Panc1 (cell line): ENCODE measurements at regions not wholly inside any gene's neighbourhood (a gene's known extent, or its start where the extent isn't known, plus 50 kb on each side); places are given as distances from the start of the nearest gene placed in this dataset.

Experiments
- ATAC-seq: fragments of 200-7000 bp; cut with Tn5 transposase; 2 replicates; pipeline ENCODE4 v1.9.1; 2020; ENCODE audit warnings: mild to moderate bottlenecking, moderate library complexity
- BruUV-seq: library from RNA; stranded (reverse); fragments of 400-500 nt; replicated peaks from 2 replicates; lab custom pipeline; 2021; lab: Mats Ljungman, UMichigan
- CTCF ChIA-PET: fragments of 300-600 bp; sonication (Branson Sonifier 250); formaldehyde crosslinking; loops from one replicate; lab custom pipeline; 2022; ENCODE audit warnings: antibody characterized with exemption; lab: Charles Lee
- POLR2A ChIA-PET: fragments of 300-600 bp; sonication (Branson Sonifier 250); formaldehyde crosslinking; loops from one replicate; lab custom pipeline; 2022; ENCODE audit warnings: antibody characterized with exemption; lab: Charles Lee
- DNase-seq: peaks from one replicate; pipeline ENCODE4 v3.0.0-alpha.2; 2010; ENCODE audit warnings: low read depth, low spot score
- H3K27ac ChIP-seq: 2 replicates; pipeline ENCODE4 v1.5.1; 2011; ENCODE audit warnings: mild to moderate bottlenecking, low read length, inconsistent platforms
- H3K27me3 ChIP-seq: fragments of 200-500 bp; sonication (Bioruptor generic); 2 replicates; pipeline ENCODE4 v1.6.0; 2014; ENCODE audit warnings: low read length, inconsistent platforms; ENCODE audit not compliant: control insufficient read depth, insufficient read depth
- H3K36me3 ChIP-seq: fragments of 200-500 bp; sonication (Bioruptor generic); 2 replicates; pipeline ENCODE4 v1.5.1; 2014; ENCODE audit warnings: inconsistent platforms, mild to moderate bottlenecking, low read length, moderate library complexity; ENCODE audit not compliant: control insufficient read depth, insufficient read depth
- H3K4me1 ChIP-seq: 2 replicates; pipeline ENCODE4 v1.5.1; 2011; ENCODE audit warnings: inconsistent platforms, mild to moderate bottlenecking, low read length, moderate library complexity; ENCODE audit not compliant: control insufficient read depth, insufficient read depth
- H3K4me3 ChIP-seq, 2 experiments: 2 replicates each; pipeline ENCODE4 v1.5.1; 2011 to 2012; ENCODE audit warnings: low read depth in 2 of 2, low read length in 2 of 2, mild to moderate bottlenecking in 2 of 2, inconsistent platforms in 1 of 2, moderate library complexity in 1 of 2
- H3K9me3 ChIP-seq: fragments of 200-500 bp; sonication (Bioruptor generic); 2 replicates; pipeline ENCODE4 v1.5.1; 2014; ENCODE audit warnings: low read depth, mild to moderate bottlenecking, inconsistent platforms, low read length, moderate library complexity; ENCODE audit not compliant: control insufficient read depth, insufficient read depth
- POLR2AphosphoS5 ChIP-seq: IDR thresholded peaks from 2 replicates; pipeline ENCODE4 v1.6.1; 2012; ENCODE audit warnings: mild to moderate bottlenecking, low read depth, low read length, moderate library complexity
- SIN3A ChIP-seq: IDR thresholded peaks from 2 replicates; pipeline ENCODE4 v1.6.1; 2012; ENCODE audit warnings: low read depth, mild to moderate bottlenecking, low read length, moderate library complexity, borderline replicate concordance; ENCODE audit not compliant: insufficient read depth
- TCF7L2 ChIP-seq: IDR thresholded peaks from 2 replicates; pipeline ENCODE4 v1.6.1; 2011; ENCODE audit warnings: mild to moderate bottlenecking, low read depth, low read length, inconsistent platforms
- in situ Hi-C: cut with HindIII; loops from 2 replicates; pipeline ENCODE4 v1.10.0; 2016; ENCODE audit warnings: low sequenced_read_pairs, low pct_unique_long_range_greater_than_20kb
- intact Hi-C: fragments of 100-400 bp; cut with micrococcal nuclease; formaldehyde crosslinking; loops from one replicate; pipeline ENCODE4 v1.10.0; 2022; ENCODE audit not compliant: unreplicated experiment
- TF ChIP-seq, protein P1 (sequence below), 2 experiments: IDR thresholded peaks; 2 replicates each; pipeline ENCODE4 v1.6.1; 2011 to 2012; ENCODE audit warnings: low read depth in 2 of 2, control low read depth in 1 of 2, low read length in 1 of 2, mild to moderate bottlenecking in 1 of 2, moderate library complexity in 1 of 2; ENCODE audit not compliant: insufficient read depth in 1 of 2
- TF ChIP-seq, protein P2 (sequence below): fragments of 450-650 bp; IDR thresholded peaks from 2 replicates; pipeline ENCODE4 v1.5.1; 2017; ENCODE audit warnings: mild to moderate bottlenecking

DNA sequence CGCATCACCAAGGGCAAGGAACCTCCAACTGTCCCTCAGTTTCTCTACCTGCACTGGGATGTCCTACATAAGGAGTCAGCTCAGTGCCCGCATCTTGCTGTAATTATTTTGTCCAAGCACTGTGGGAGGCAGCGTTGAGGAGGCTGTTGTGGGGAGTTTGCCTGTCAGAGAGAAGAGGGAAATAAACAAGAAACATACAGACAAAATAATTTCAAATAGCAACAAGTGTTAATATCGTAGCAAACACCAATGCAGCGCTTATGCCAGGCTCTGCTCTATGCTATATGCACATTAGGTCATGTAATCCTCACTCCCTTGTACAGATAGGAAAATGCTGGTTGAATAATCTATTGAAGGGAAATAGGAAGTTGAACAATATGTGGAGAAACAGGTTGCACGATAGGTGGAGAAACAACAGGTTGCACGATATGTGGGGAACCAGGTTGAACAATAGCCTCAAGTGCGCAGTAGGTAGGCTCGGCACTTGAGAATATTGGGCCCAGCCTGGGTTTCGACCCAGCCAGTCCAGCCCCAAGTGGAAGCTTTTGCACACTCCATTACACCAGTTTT lies 91.2 kb upstream of the SIRPA start:
- ChIA-PET CTCF (no interaction called here), POLR2A (no interaction called here)
- no peak for TF ChIP-seq TCF7L2
- TF ChIP-seq, protein P1, sequence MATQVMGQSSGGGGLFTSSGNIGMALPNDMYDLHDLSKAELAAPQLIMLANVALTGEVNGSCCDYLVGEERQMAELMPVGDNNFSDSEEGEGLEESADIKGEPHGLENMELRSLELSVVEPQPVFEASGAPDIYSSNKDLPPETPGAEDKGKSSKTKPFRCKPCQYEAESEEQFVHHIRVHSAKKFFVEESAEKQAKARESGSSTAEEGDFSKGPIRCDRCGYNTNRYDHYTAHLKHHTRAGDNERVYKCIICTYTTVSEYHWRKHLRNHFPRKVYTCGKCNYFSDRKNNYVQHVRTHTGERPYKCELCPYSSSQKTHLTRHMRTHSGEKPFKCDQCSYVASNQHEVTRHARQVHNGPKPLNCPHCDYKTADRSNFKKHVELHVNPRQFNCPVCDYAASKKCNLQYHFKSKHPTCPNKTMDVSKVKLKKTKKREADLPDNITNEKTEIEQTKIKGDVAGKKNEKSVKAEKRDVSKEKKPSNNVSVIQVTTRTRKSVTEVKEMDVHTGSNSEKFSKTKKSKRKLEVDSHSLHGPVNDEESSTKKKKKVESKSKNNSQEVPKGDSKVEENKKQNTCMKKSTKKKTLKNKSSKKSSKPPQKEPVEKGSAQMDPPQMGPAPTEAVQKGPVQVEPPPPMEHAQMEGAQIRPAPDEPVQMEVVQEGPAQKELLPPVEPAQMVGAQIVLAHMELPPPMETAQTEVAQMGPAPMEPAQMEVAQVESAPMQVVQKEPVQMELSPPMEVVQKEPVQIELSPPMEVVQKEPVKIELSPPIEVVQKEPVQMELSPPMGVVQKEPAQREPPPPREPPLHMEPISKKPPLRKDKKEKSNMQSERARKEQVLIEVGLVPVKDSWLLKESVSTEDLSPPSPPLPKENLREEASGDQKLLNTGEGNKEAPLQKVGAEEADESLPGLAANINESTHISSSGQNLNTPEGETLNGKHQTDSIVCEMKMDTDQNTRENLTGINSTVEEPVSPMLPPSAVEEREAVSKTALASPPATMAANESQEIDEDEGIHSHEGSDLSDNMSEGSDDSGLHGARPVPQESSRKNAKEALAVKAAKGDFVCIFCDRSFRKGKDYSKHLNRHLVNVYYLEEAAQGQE (IDR thresholded peaks at IDR 0.05; ENCODE audit: insufficient read depth in 1 of 2, low read depth in 2 of 2, low read length in 1 of 2) = no peak
- TF ChIP-seq POLR2AphosphoS5 = no peak
- no peak for TF ChIP-seq SIN3A
- TF ChIP-seq, protein P2, sequence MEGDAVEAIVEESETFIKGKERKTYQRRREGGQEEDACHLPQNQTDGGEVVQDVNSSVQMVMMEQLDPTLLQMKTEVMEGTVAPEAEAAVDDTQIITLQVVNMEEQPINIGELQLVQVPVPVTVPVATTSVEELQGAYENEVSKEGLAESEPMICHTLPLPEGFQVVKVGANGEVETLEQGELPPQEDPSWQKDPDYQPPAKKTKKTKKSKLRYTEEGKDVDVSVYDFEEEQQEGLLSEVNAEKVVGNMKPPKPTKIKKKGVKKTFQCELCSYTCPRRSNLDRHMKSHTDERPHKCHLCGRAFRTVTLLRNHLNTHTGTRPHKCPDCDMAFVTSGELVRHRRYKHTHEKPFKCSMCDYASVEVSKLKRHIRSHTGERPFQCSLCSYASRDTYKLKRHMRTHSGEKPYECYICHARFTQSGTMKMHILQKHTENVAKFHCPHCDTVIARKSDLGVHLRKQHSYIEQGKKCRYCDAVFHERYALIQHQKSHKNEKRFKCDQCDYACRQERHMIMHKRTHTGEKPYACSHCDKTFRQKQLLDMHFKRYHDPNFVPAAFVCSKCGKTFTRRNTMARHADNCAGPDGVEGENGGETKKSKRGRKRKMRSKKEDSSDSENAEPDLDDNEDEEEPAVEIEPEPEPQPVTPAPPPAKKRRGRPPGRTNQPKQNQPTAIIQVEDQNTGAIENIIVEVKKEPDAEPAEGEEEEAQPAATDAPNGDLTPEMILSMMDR = no peak
- Histone ChIP-seq H3K9me3 (no peaks in the 10 kb centered on the region), H3K27ac (no peak overlapping the region), H3K27me3 (peaks cover 3% of the 10 kb centered on the region; the same call in 1 of the 2 replicates), H3K4me3 (no peak overlapping the region), H3K4me1 (no peaks in the 10 kb centered on the region), H3K36me3 (no peaks in the 10 kb centered on the region)
- intact Hi-C loops = no loop called here
- DNase-seq = no peak
- in situ Hi-C loops = no loop called here
- no TSS peak for BruUV-seq
- no peak for ATAC-seq

DNA sequence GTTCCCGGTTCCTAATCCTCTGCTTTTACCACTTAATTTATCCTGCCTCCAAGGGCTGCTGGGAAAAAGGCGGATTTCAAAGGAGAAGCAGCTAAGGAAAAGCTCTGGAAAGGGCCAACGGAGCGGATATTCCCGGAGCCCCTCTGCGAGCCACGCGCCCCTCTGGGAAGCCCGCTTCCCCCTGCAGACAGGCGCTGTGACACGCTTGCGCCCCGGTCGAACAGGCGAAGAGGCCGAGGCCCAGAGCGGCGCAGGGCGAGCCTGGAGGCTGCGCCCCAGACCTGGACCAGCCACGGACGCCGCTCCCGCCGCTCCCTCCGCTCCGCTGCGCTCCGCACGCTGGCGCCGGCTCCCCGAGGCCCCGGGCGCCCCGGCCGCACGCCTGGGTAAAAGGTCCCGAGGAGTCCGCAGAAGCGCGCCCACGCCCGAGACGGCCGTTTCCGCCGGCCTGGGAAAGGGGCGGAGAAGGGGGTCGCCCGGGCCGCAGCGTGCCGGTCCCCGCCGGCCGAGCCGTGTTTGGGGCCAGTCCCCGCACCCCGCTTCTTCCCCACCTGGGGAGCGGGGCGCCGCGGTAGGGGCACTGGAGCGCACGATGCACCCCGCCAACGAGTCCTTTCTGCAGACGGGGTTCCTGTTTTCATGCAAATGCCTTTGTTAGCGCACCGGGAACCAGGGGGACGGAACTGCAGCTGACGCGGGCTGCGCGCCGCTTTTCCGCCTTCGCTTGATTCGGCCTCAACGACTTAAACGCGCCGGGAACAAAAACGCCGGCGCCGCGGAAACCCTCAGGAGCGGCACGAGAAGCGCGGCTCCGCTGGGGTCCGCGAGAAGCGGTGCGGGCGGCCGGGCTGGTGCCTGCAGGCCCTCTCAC lies 91.9 kb upstream of the SIRPA start:
- Histone ChIP-seq H3K27ac (no peak overlapping the region), H3K4me3 (peak overlapping the region in 1 of 2 experiments; percentile 5; a peak in 1 of 4 replicates), H3K9me3 (no peaks in the 10 kb centered on the region), H3K4me1 (no peaks in the 10 kb centered on the region), H3K36me3 (no peaks in the 10 kb centered on the region), H3K27me3 (peaks cover 3% of the 10 kb centered on the region)
- in situ Hi-C loops (no loop called here), intact Hi-C loops (no loop called here)
- ChIA-PET POLR2A (interaction anchor here (0.5 kb wide), 1 partner anchor 12 kb away, joined by 3 read pairs; no protein-coding TSS in a partner anchor), CTCF (no interaction called here)
- BruUV-seq = no TSS peak
- TF ChIP-seq, protein P1 (IDR thresholded peaks at IDR 0.05; ENCODE audit: insufficient read depth in 1 of 2, low read depth in 2 of 2, low read length in 1 of 2) = no peak
- no peak for TF ChIP-seq SIN3A
- no peak for TF ChIP-seq POLR2AphosphoS5
- no peak for TF ChIP-seq TCF7L2
- TF ChIP-seq, protein P2 = no peak
- ATAC-seq (no peak), DNase-seq (no peak)
